IMR-90 (cell line): ENCODE measurements at regions not wholly inside any gene's neighbourhood (a gene's known extent, or its start where the extent isn't known, plus 50 kb on each side); places are given as distances from the start of the nearest gene placed in this dataset.

ENCODE experiments used
- ATAC-seq: fragments of 200-7000 bp; cut with Tn5 transposase; 2 replicates; pipeline ENCODE4 v1.9.1; 2020; ENCODE audit warnings: low read depth, mild to moderate bottlenecking, moderate library complexity
- BruUV-seq: library from RNA; stranded (reverse); fragments of 400-500 nt; replicated peaks from 2 replicates; lab custom pipeline; 2021; lab: Mats Ljungman, UMichigan
- CTCF ChIA-PET: fragments of 300-600 bp; formaldehyde crosslinking; extraction: SDS; loops from one replicate; lab custom pipeline; 2021; ENCODE audit warnings: antibody characterized with exemption; lab: Yijun Ruan, JAX
- POLR2A ChIA-PET: fragments of 300-600 bp; sonication (Branson Sonifier 250); formaldehyde crosslinking; loops from one replicate; lab custom pipeline; 2022; ENCODE audit warnings: antibody characterized with exemption; ENCODE audit not compliant: unreplicated experiment; lab: Charles Lee
- DNase-seq: peaks from one replicate; pipeline ENCODE4 v3.0.0; 2013
- H2AFZ ChIP-seq: replicated peaks from 2 replicates; pipeline ENCODE3; 2013; ENCODE audit warnings: low read length, mild to moderate bottlenecking; ENCODE audit not compliant: poor library complexity
- H2AK5ac ChIP-seq: 2 replicates; pipeline ENCODE4 v1.6.1; 2013; ENCODE audit warnings: low read depth, low read length, inconsistent platforms
- H2AK9ac ChIP-seq: replicated peaks from 2 replicates; pipeline ENCODE3; 2013; ENCODE audit warnings: mild to moderate bottlenecking, low read depth, low read length, moderate library complexity; ENCODE audit not compliant: poor library complexity
- H2BK120ac ChIP-seq: 2 replicates; pipeline ENCODE4 v1.6.1; 2013; ENCODE audit warnings: low read depth, low read length, inconsistent platforms
- H2BK15ac ChIP-seq: 3 replicates; pipeline ENCODE4 v1.6.1; 2013; ENCODE audit warnings: low read depth, low read length, inconsistent platforms
- H2BK20ac ChIP-seq: 2 replicates; pipeline ENCODE4 v1.6.1; 2013; ENCODE audit warnings: low read depth, mild to moderate bottlenecking, inconsistent platforms, low read length, moderate library complexity
- H2BK5ac ChIP-seq: 2 replicates; pipeline ENCODE4 v1.6.1; 2013; ENCODE audit warnings: mild to moderate bottlenecking, low read depth, low read length, inconsistent platforms; ENCODE audit not compliant: poor library complexity, severe bottlenecking
- H3K14ac ChIP-seq: replicated peaks from 2 replicates; pipeline ENCODE4 v1.6.1; 2013; ENCODE audit warnings: low read depth, low read length, inconsistent platforms
- H3K18ac ChIP-seq: 2 replicates; pipeline ENCODE4 v1.6.1; 2013; ENCODE audit warnings: low read depth, low read length, control low read depth
- H3K23ac ChIP-seq: 2 replicates; pipeline ENCODE4 v1.6.1; 2013; ENCODE audit warnings: low read depth, low read length, inconsistent platforms
- H3K27ac ChIP-seq: 2 replicates; pipeline ENCODE4 v1.5.1; 2013; ENCODE audit warnings: mild to moderate bottlenecking, control low read depth, low read length; ENCODE audit not compliant: insufficient read depth
- H3K27me3 ChIP-seq: 2 replicates; pipeline ENCODE4 v1.6.1; 2013; ENCODE audit warnings: low read length; ENCODE audit not compliant: control insufficient read depth, insufficient read depth
- H3K36me3 ChIP-seq: 2 replicates; pipeline ENCODE4 v1.6.1; 2013; ENCODE audit warnings: low read length, mixed read lengths; ENCODE audit not compliant: control insufficient read depth, insufficient read depth
- H3K4ac ChIP-seq: 2 replicates; pipeline ENCODE4 v1.6.1; 2013; ENCODE audit warnings: low read depth, low read length, inconsistent platforms
- H3K4me1 ChIP-seq: 2 replicates; pipeline ENCODE4 v1.6.1; 2013; ENCODE audit warnings: low read length, mixed read lengths; ENCODE audit not compliant: control insufficient read depth, insufficient read depth
- H3K4me2 ChIP-seq: 2 replicates; pipeline ENCODE4 v1.6.1; 2013; ENCODE audit warnings: low read depth, mild to moderate bottlenecking, control low read depth, low read length, moderate library complexity
- H3K4me3 ChIP-seq: 2 replicates; pipeline ENCODE4 v1.5.1; 2013; ENCODE audit warnings: low read depth, mild to moderate bottlenecking, control low read depth, low read length, moderate library complexity; ENCODE audit not compliant: insufficient read depth
- H3K56ac ChIP-seq: 2 replicates; pipeline ENCODE4 v1.6.1; 2013; ENCODE audit warnings: low read length, inconsistent platforms; ENCODE audit not compliant: insufficient read depth; ENCODE audit errors: extremely low read depth
- H3K79me1 ChIP-seq, 2 experiments: 2 replicates each; pipeline ENCODE4 v1.6.1; 2013; ENCODE audit warnings: low read length in 2 of 2, inconsistent platforms in 1 of 2, low read depth in 1 of 2
- H3K9ac ChIP-seq: 2 replicates; pipeline ENCODE4 v1.6.1; 2013; ENCODE audit warnings: low read depth, low read length, control low read depth
- H3K9me1 ChIP-seq: 2 replicates; pipeline ENCODE4 v1.6.1; 2013; ENCODE audit warnings: low read length, inconsistent platforms; ENCODE audit not compliant: insufficient read depth
- H3K9me3 ChIP-seq: 2 replicates; pipeline ENCODE4 v1.6.1; 2013; ENCODE audit warnings: low read length; ENCODE audit not compliant: control insufficient read depth, insufficient read depth
- H4K20me1 ChIP-seq: 2 replicates; pipeline ENCODE4 v1.6.1; 2013; ENCODE audit warnings: low read length, inconsistent platforms; ENCODE audit not compliant: insufficient read depth
- H4K5ac ChIP-seq: 2 replicates; pipeline ENCODE4 v1.6.1; 2013; ENCODE audit warnings: mild to moderate bottlenecking, low read depth, low read length, control low read depth
- H4K8ac ChIP-seq, 2 experiments: 2 replicates each; pipeline ENCODE4 v1.6.1; 2013; ENCODE audit warnings: low read depth in 2 of 2, low read length in 2 of 2, control low read depth in 1 of 2, inconsistent platforms in 1 of 2
- H4K91ac ChIP-seq: 2 replicates; pipeline ENCODE4 v1.6.1; 2013; ENCODE audit warnings: low read depth, low read length, inconsistent platforms; ENCODE audit not compliant: insufficient read depth
- CEBPB ChIP-seq: IDR thresholded peaks from 2 replicates; pipeline ENCODE4 v1.6.1; 2012; ENCODE audit warnings: low read depth, low read length, improper control_type of control experiment
- NFE2L2 ChIP-seq: fragments of 150-350 bp; IDR thresholded peaks from 2 replicates; pipeline ENCODE4 v1.6.1; 2016; ENCODE audit warnings: low read depth, mild to moderate bottlenecking, low read length
- WGBS, 2 experiments: methylation state at CpG; one replicate each; pipeline versions ENCODE4 v1.1.5 to v1.1.7; 2013; ENCODE audit warnings: missing lambda C conversion rate in 2 of 2; ENCODE audit not compliant: insufficient read length in 1 of 2; ENCODE audit errors: extremely low coverage in 2 of 2; 5-methylcytosine and 5-hydroxymethylcytosine counted together
- dilution Hi-C: fragments of 300-500 bp; cut with HindIII; formaldehyde crosslinking; loops from one replicate; pipeline ENCODE4 v1.14.3; 2018; ENCODE audit warnings: low sequenced_read_pairs; ENCODE audit not compliant: unreplicated experiment
- in situ Hi-C: fragments of 300-500 bp; cut with MboI; formaldehyde crosslinking; loops from 3 replicates; pipeline ENCODE4 v1.14.3; 2019; ENCODE audit warnings: low sequenced_read_pairs, inconsistent platforms, mixed read lengths
- intact Hi-C: fragments of 100-400 bp; cut with micrococcal nuclease; formaldehyde crosslinking; loops from 2 replicates; pipeline ENCODE4 v1.10.0; 2022

DNA sequence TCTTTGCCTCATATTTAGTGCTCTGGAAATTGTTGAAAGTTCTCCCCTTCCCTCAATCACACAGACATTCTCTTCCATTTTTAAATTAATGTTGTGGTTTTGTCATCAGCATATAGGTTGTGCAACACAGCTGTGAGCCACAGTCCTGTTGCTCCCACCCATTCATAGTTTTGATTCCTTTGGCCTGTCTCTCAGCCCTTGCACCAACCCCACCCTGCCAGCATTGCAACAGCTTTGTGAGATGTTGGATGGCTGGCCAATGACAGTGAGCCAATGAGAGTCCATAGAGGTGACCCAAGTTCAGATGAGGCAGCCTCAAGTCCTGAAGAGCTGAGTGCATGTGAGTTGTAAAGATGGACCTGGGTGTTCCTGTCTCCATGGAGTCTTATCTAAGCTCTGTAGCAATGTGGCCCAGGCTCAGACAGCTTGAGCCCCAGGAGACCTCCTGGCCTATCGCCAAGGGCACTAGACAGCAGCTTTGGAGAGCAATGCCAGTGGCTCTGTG, 775.5 kb downstream of the RNF144A start:
- intact Hi-C loops: no loop called here
- no peak overlapping the region for H4K8ac ChIP-seq
- H3K18ac ChIP-seq: no peak overlapping the region; the same call in 1 of the 2 replicates
- no peak overlapping the region for H3K23ac ChIP-seq
- no peak overlapping the region for H4K91ac ChIP-seq
- TF ChIP-seq NFE2L2 (no peak), CEBPB (peak; percentile 71)
- H3K79me1 ChIP-seq: no peaks in the 10 kb centered on the region
- H3K14ac ChIP-seq: no peak overlapping the region
- H3K4me3 ChIP-seq: no peak overlapping the region
- H3K4ac ChIP-seq: no peak overlapping the region
- H3K56ac ChIP-seq: no peak overlapping the region
- no peak overlapping the region for H2BK15ac ChIP-seq
- H2BK20ac ChIP-seq: no peak overlapping the region
- H4K5ac ChIP-seq: no peak overlapping the region
- dilution Hi-C loops: no loop called here
- no peak overlapping the region for H3K4me2 ChIP-seq
- H3K9me3 ChIP-seq: no peaks in the 10 kb centered on the region
- no peak overlapping the region for H2AK5ac ChIP-seq
- no peaks in the 10 kb centered on the region for H3K27me3 ChIP-seq
- CTCF ChIA-PET: no interaction called here
- H3K36me3 ChIP-seq: no peaks in the 10 kb centered on the region
- no peak overlapping the region for H2AFZ ChIP-seq
- H3K9me1 ChIP-seq: no peaks in the 10 kb centered on the region
- no peaks in the 10 kb centered on the region for H4K20me1 ChIP-seq
- ATAC-seq: peak; percentile 49
- no TSS peak for BruUV-seq
- no peak overlapping the region for H3K9ac ChIP-seq
- peak; percentile 53 for DNase-seq
- no peak overlapping the region for H3K27ac ChIP-seq
- in situ Hi-C loops: no loop called here
- H2BK120ac ChIP-seq: no peak overlapping the region
- POLR2A ChIA-PET: no interaction called here
- WGBS, 2 experiments: no CpG with 5 or more reads among the region's 1 CpG
- H2AK9ac ChIP-seq: no peak overlapping the region
- H2BK5ac ChIP-seq: no peak overlapping the region
- H3K4me1 ChIP-seq: no peaks in the 10 kb centered on the region
